ENCODE measurements at regions not wholly inside any gene's neighbourhood (a gene's known extent, or its start where the extent isn't known, plus 50 kb on each side); places are given as distances from the start of the nearest gene placed in this dataset.

DNA sequence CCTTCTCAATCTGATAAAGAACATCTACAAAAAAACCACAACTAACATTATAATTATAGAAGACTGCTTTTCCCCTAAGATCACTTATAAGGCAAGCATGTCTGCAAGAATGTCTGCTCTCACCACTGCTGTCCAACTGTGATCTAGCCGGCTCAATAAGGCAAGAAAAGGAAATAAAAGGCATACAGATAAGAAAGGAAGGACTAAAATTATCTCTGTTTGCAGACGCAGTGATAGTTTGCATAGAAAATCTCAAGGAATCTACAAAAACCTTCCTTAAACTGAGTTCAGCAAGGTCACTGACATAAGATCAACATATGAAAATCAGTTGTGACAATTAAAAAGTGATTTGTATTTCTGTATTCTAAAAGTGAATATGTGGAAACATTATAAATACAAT lies 138.0 kb upstream of the EGLN3 start:
- TF ChIP-seq BHLHE40 (IDR thresholded peaks at IDR 0.05; ENCODE audit: low read depth, low read length) = no peak
- no peak for TF ChIP-seq JUNB (IDR thresholded peaks at IDR 0.05)
- TF ChIP-seq, protein P1, sequence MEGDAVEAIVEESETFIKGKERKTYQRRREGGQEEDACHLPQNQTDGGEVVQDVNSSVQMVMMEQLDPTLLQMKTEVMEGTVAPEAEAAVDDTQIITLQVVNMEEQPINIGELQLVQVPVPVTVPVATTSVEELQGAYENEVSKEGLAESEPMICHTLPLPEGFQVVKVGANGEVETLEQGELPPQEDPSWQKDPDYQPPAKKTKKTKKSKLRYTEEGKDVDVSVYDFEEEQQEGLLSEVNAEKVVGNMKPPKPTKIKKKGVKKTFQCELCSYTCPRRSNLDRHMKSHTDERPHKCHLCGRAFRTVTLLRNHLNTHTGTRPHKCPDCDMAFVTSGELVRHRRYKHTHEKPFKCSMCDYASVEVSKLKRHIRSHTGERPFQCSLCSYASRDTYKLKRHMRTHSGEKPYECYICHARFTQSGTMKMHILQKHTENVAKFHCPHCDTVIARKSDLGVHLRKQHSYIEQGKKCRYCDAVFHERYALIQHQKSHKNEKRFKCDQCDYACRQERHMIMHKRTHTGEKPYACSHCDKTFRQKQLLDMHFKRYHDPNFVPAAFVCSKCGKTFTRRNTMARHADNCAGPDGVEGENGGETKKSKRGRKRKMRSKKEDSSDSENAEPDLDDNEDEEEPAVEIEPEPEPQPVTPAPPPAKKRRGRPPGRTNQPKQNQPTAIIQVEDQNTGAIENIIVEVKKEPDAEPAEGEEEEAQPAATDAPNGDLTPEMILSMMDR (IDR thresholded peaks at IDR 0.05) = no peak
- no peak for TF ChIP-seq SMC3 (IDR thresholded peaks at IDR 0.05)
- TF ChIP-seq, protein P2, sequence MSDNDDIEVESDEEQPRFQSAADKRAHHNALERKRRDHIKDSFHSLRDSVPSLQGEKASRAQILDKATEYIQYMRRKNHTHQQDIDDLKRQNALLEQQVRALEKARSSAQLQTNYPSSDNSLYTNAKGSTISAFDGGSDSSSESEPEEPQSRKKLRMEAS (IDR thresholded peaks at IDR 0.05) = no peak
- TF ChIP-seq POLR2A (IDR thresholded peaks at IDR 0.05; ENCODE audit: low read length) = no peak
